Stimulated activated CD4-positive, alpha-beta T cell treated with anti-CD3 and anti-CD28 coated beads, TNF-alpha, amount 100 ng/mL, for 1 hour (primary cell): ENCODE measurements at regions not wholly inside any gene's neighbourhood (a gene's known extent, or its start where the extent isn't known, plus 50 kb on each side); places are given as distances from the start of the nearest gene placed in this dataset.
A peak's percentile ranks its signal among the peaks of the same experiment; 100 is the strongest.

ENCODE experiments used
- DNase-seq, 3 donors: peaks; one replicate each; pipeline ENCODE4 v3.0.0-alpha.2; 2020; ENCODE audit warnings: low read depth in 3 of 3, low spot score in 1 of 3

- DNase-seq, result no peak
Measured at GRCh38 chr6:14742680-14743079, 503.2 kb upstream of the JARID2 start.

- DNase-seq, result no peak
Measured at GRCh38 chr6:14743144-14743473, 502.8 kb upstream of the JARID2 start.

GRCh38 chr6:14743474-14744211, 502.2 kb upstream of the JARID2 start:
- DNase-seq, result peak; percentile 40 to 56 (median 50)

- no peak for DNase-seq
Measured at GRCh38 chr6:14744212-14744556, 501.7 kb upstream of the JARID2 start.

- no peak for DNase-seq
Measured at GRCh38 chr6:14746139-14746837, 499.6 kb upstream of the JARID2 start.

- no peak for DNase-seq
Measured at GRCh38 chr6:14747881-14748520, 497.9 kb upstream of the JARID2 start.

- DNase-seq, result no peak
Measured at GRCh38 chr6:14748679-14749078, 497.2 kb upstream of the JARID2 start.

GRCh38 chr6:14750059-14750661, 495.7 kb upstream of the JARID2 start:
- DNase-seq, result no peak

GRCh38 chr6:14751645-14752175, 494.2 kb upstream of the JARID2 start:
- no peak for DNase-seq

GRCh38 chr6:14754751-14755513, 490.9 kb upstream of the JARID2 start:
- no peak for DNase-seq

GRCh38 chr6:14756340-14756739, 489.5 kb upstream of the JARID2 start:
- no peak for DNase-seq

- no peak for DNase-seq
Measured at GRCh38 chr6:14757014-14757413, 488.9 kb upstream of the JARID2 start.

- no peak for DNase-seq
Measured at GRCh38 chr6:14757418-14757817, 488.5 kb upstream of the JARID2 start.

GRCh38 chr6:14758421-14759081, 487.3 kb upstream of the JARID2 start:
- DNase-seq, result no peak

GRCh38 chr6:14759976-14760672, 485.7 kb upstream of the JARID2 start:
- DNase-seq, result no peak

GRCh38 chr6:14762077-14762476, 483.8 kb upstream of the JARID2 start:
- no peak for DNase-seq

- no peak for DNase-seq
Measured at GRCh38 chr6:14763139-14763538, 482.7 kb upstream of the JARID2 start.

- DNase-seq, result no peak
Measured at GRCh38 chr6:14763616-14764015, 482.3 kb upstream of the JARID2 start.

GRCh38 chr6:14765106-14765505, 480.8 kb upstream of the JARID2 start:
- no peak for DNase-seq
